ENCODE measurements at regions not wholly inside any gene's neighbourhood (a gene's known extent, or its start where the extent isn't known, plus 50 kb on each side); places are given as distances from the start of the nearest gene placed in this dataset.

- Mint-ChIP-seq H3K4me3 (no peak overlapping the region), H3K9me3 (ENCODE audit: insufficient read depth) (no peaks in the 10 kb centered on the region), H3K27ac (no peak overlapping the region), H3K27me3 (no peaks in the 10 kb centered on the region), H3K4me1 (no peaks in the 10 kb centered on the region)
- Histone ChIP-seq H3K79me2 (ENCODE audit: control insufficient read depth, insufficient read depth, low read length) (no peaks in the 10 kb centered on the region), H3K36me3 (replicated peaks in 1 of 2; ENCODE audit: control extremely low read depth in 1 of 2, control insufficient read depth in 1 of 2, extremely low read depth in 1 of 2, insufficient read depth in 2 of 2, low read length in 1 of 2) (no peaks in the 10 kb centered on the region), H4K20me1 (ENCODE audit: control insufficient read depth, insufficient read depth, low read length, poor library complexity, severe bottlenecking) (no peaks in the 10 kb centered on the region), H3K9me3 (ENCODE audit: control extremely low read depth in 1 of 3, control insufficient read depth in 2 of 3, insufficient read depth in 1 of 3, low read length in 2 of 3) (peaks cover 0 to 2% (median 0%) of the 10 kb centered on the region in 3 donors), H2AFZ (ENCODE audit: insufficient read depth, low read depth, low read length, poor library complexity, severe bottlenecking) (no peak overlapping the region), H3K27ac (ENCODE audit: low read length in 2 of 2) (no peak overlapping the region), H3K4me2 (replicated peaks; ENCODE audit: low read depth, low read length, poor library complexity, severe bottlenecking) (no peak overlapping the region), H3K4me1 (ENCODE audit: control insufficient read depth in 2 of 2, insufficient read depth in 2 of 2, low read length in 2 of 2) (no peaks in the 10 kb centered on the region), H3K4me3 (ENCODE audit: control extremely low read depth in 1 of 5, extremely low read depth in 1 of 5, insufficient read depth in 1 of 5, low read depth in 2 of 5, low read length in 4 of 5) (no peak overlapping the region), H3K27me3 (replicated peaks in 1 of 4; ENCODE audit: control extremely low read depth in 1 of 4, control insufficient read depth in 3 of 4, insufficient read depth in 4 of 4, low read length in 3 of 4) (peaks cover 0 to 3% (median 0%) of the 10 kb centered on the region in 4 experiments), H3K9ac (ENCODE audit: low read length) (no peak overlapping the region)
- ChIA-PET POLR2A (no interaction called here), CTCF (no interaction called here)
- TF ChIP-seq, protein P1, sequence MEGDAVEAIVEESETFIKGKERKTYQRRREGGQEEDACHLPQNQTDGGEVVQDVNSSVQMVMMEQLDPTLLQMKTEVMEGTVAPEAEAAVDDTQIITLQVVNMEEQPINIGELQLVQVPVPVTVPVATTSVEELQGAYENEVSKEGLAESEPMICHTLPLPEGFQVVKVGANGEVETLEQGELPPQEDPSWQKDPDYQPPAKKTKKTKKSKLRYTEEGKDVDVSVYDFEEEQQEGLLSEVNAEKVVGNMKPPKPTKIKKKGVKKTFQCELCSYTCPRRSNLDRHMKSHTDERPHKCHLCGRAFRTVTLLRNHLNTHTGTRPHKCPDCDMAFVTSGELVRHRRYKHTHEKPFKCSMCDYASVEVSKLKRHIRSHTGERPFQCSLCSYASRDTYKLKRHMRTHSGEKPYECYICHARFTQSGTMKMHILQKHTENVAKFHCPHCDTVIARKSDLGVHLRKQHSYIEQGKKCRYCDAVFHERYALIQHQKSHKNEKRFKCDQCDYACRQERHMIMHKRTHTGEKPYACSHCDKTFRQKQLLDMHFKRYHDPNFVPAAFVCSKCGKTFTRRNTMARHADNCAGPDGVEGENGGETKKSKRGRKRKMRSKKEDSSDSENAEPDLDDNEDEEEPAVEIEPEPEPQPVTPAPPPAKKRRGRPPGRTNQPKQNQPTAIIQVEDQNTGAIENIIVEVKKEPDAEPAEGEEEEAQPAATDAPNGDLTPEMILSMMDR (IDR thresholded peaks at IDR 0.05): no peak
- TF ChIP-seq EZH2 (IDR thresholded peaks at IDR 0.05; ENCODE audit: borderline replicate concordance, insufficient read depth, low read depth, low read length, poor library complexity, severe bottlenecking): no peak
- DNase-seq (no peak), ATAC-seq (ENCODE audit: low read depth) (no peak)
- 48% methylated on average over 2 of the region's 4 CpGs for WGBS (ENCODE audit: insufficient coverage)
- intact Hi-C loops (cut with micrococcal nuclease): no loop called here
Measured at GRCh38 chr1:14443164-14443787, 155.2 kb upstream of the KAZN start.

GRCh38 chr1:14451217-14451616 lies 147.3 kb upstream of the KAZN start:
- CTCF ChIA-PET: no interaction called here
- no peak overlapping the region for H3K4me2 ChIP-seq (replicated peaks; ENCODE audit: low read depth, low read length, poor library complexity, severe bottlenecking)
- no peak for ATAC-seq (ENCODE audit: low read depth)

More at GRCh38 chr1:14451217-14451616, 147.3 kb upstream of the KAZN start:
- no peak overlapping the region for H3K27ac Mint-ChIP-seq
- H3K9me3 Mint-ChIP-seq (ENCODE audit: insufficient read depth): no peaks in the 10 kb centered on the region
- Histone ChIP-seq H3K27me3 (replicated peaks in 1 of 4; ENCODE audit: control extremely low read depth in 1 of 4, control insufficient read depth in 3 of 4, insufficient read depth in 4 of 4, low read length in 3 of 4) (peaks cover 0 to 3% (median 0%) of the 10 kb centered on the region in 4 experiments), H4K20me1 (ENCODE audit: control insufficient read depth, insufficient read depth, low read length, poor library complexity, severe bottlenecking) (no peaks in the 10 kb centered on the region), H3K79me2 (ENCODE audit: control insufficient read depth, insufficient read depth, low read length) (no peaks in the 10 kb centered on the region), H3K27ac (ENCODE audit: low read length in 2 of 2) (no peak overlapping the region), H3K4me3 (ENCODE audit: control extremely low read depth in 1 of 5, extremely low read depth in 1 of 5, insufficient read depth in 1 of 5, low read depth in 2 of 5, low read length in 4 of 5) (no peak overlapping the region), H3K9ac (ENCODE audit: low read length) (no peak overlapping the region), H3K36me3 (replicated peaks in 1 of 2; ENCODE audit: control extremely low read depth in 1 of 2, control insufficient read depth in 1 of 2, extremely low read depth in 1 of 2, insufficient read depth in 2 of 2, low read length in 1 of 2) (no peaks in the 10 kb centered on the region), H3K9me3 (ENCODE audit: control extremely low read depth in 1 of 3, control insufficient read depth in 2 of 3, insufficient read depth in 1 of 3, low read length in 2 of 3) (no peaks in the 10 kb centered on the region), H2AFZ (ENCODE audit: insufficient read depth, low read depth, low read length, poor library complexity, severe bottlenecking) (no peak overlapping the region), H3K4me1 (ENCODE audit: control insufficient read depth in 2 of 2, insufficient read depth in 2 of 2, low read length in 2 of 2) (no peaks in the 10 kb centered on the region)
- DNase-seq: no peak
- WGBS (ENCODE audit: insufficient coverage): 86% methylated on average over 1 of the region's 2 CpGs
- intact Hi-C loops (cut with micrococcal nuclease): no loop called here
- TF ChIP-seq, protein P1 (IDR thresholded peaks at IDR 0.05): no peak
- TF ChIP-seq EZH2 (IDR thresholded peaks at IDR 0.05; ENCODE audit: borderline replicate concordance, insufficient read depth, low read depth, low read length, poor library complexity, severe bottlenecking): no peak
- peaks cover 5% of the 10 kb centered on the region for H3K27me3 Mint-ChIP-seq
- H3K4me3 Mint-ChIP-seq: no peak overlapping the region
- H3K4me1 Mint-ChIP-seq: no peaks in the 10 kb centered on the region
- POLR2A ChIA-PET: no interaction called here

Measured in B cell (primary cell).